Epithelial cell of esophagus (primary cell): ENCODE measurements at regions not wholly inside any gene's neighbourhood (a gene's known extent, or its start where the extent isn't known, plus 50 kb on each side); places are given as distances from the start of the nearest gene placed in this dataset.

Experiments
- DNase-seq: peaks from one replicate; pipeline ENCODE4 v3.0.0; 2010; ENCODE audit warnings: low read depth
- H3K4me3 ChIP-seq: 2 replicates; pipeline ENCODE4 v1.5.1; 2011; ENCODE audit warnings: mild to moderate bottlenecking, low read length, control low read depth
- CTCF ChIP-seq: IDR thresholded peaks from 2 replicates; pipeline ENCODE4 v1.5.1; 2011; ENCODE audit warnings: low read depth, mild to moderate bottlenecking, low read length, control low read depth, inconsistent platforms; ENCODE audit not compliant: insufficient read depth; ENCODE audit errors: missing control alignments

- DNase-seq = no peak
- no peak for TF ChIP-seq CTCF
Measured at GRCh38 chr1:193658081-193658480, 471.7 kb upstream of the B3GALT2 start.

GRCh38 chr1:193657552-193657951 lies 471.1 kb upstream of the B3GALT2 start:
- no peak for DNase-seq
- no peak for TF ChIP-seq CTCF
- no peak overlapping the region for H3K4me3 ChIP-seq

More at GRCh38 chr1:193658081-193658480, 471.7 kb upstream of the B3GALT2 start:
- no peak overlapping the region for H3K4me3 ChIP-seq

- H3K4me3 ChIP-seq = no peak overlapping the region
- no peak for TF ChIP-seq CTCF
- no peak for DNase-seq
Measured at GRCh38 chr1:193656841-193657240, 470.4 kb upstream of the B3GALT2 start.

- H3K4me3 ChIP-seq = no peak overlapping the region
- TF ChIP-seq CTCF = no peak
- DNase-seq = peak; percentile 66
Measured at GRCh38 chr1:193654951-193655735, 468.7 kb upstream of the B3GALT2 start.

GRCh38 chr1:193649587-193649986 lies 463.2 kb upstream of the B3GALT2 start:
- DNase-seq = no peak
- H3K4me3 ChIP-seq = no peak overlapping the region
- no peak for TF ChIP-seq CTCF

- DNase-seq = no peak
- H3K4me3 ChIP-seq = no peak overlapping the region
- no peak for TF ChIP-seq CTCF
Measured at GRCh38 chr1:193634876-193635275, 448.5 kb upstream of the B3GALT2 start.

GRCh38 chr1:193634470-193634869 lies 448.1 kb upstream of the B3GALT2 start:
- peak; percentile 41 for DNase-seq

More at GRCh38 chr1:193634470-193634869, 448.1 kb upstream of the B3GALT2 start:
- no peak overlapping the region for H3K4me3 ChIP-seq
- TF ChIP-seq CTCF = no peak
